ENCODE measurements at regions not wholly inside any gene's neighbourhood (a gene's known extent, or its start where the extent isn't known, plus 50 kb on each side); places are given as distances from the start of the nearest gene placed in this dataset.

- DNase-seq (ENCODE audit: low spot score): no peak
Measured at GRCh38 chr5:57561231-57561842, 78.7 kb upstream of the ACTBL2 start.

GRCh38 chr5:57559110-57559635, 76.6 kb upstream of the ACTBL2 start:
- no peak for DNase-seq (ENCODE audit: low spot score)

GRCh38 chr5:57552033-57552432, 69.4 kb upstream of the ACTBL2 start:
- DNase-seq (ENCODE audit: low spot score): no peak

GRCh38 chr5:57551251-57551650, 68.6 kb upstream of the ACTBL2 start:
- DNase-seq (ENCODE audit: low spot score): no peak

GRCh38 chr5:57550132-57550531, 67.5 kb upstream of the ACTBL2 start:
- DNase-seq (ENCODE audit: low spot score): no peak

GRCh38 chr5:57549566-57549965, 67.0 kb upstream of the ACTBL2 start:
- no peak for DNase-seq (ENCODE audit: low spot score)

- no peak for DNase-seq (ENCODE audit: low spot score)
Measured at GRCh38 chr5:57540823-57541222, 58.2 kb upstream of the ACTBL2 start.

GRCh38 chr5:57539281-57539701, 56.7 kb upstream of the ACTBL2 start:
- no peak for DNase-seq (ENCODE audit: low spot score)

- no peak for DNase-seq (ENCODE audit: low spot score)
Measured at GRCh38 chr5:57538341-57538955, 55.8 kb upstream of the ACTBL2 start.

GRCh38 chr5:57537811-57538210, 55.2 kb upstream of the ACTBL2 start:
- no peak for DNase-seq (ENCODE audit: low spot score)

- DNase-seq (ENCODE audit: low spot score): no peak
Measured at GRCh38 chr5:57532513-57533497, 50.2 kb upstream of the ACTBL2 start.
